NCI-H1092 treated with DMSO at 0.1 percent for 48 hours (cell line): ENCODE measurements at regions not wholly inside any gene's neighbourhood (a gene's known extent, or its start where the extent isn't known, plus 50 kb on each side); places are given as distances from the start of the nearest gene placed in this dataset.
"Not testable (repeated sequence)": the region's sequence is repeated elsewhere in the genome, so short reads cannot be mapped to it uniquely, and the experiment has no call there.

Experiments
- DNase-seq: peaks from one replicate; lab custom pipeline; 2025; lab: John Stamatoyannopoulos, UW

DNA sequence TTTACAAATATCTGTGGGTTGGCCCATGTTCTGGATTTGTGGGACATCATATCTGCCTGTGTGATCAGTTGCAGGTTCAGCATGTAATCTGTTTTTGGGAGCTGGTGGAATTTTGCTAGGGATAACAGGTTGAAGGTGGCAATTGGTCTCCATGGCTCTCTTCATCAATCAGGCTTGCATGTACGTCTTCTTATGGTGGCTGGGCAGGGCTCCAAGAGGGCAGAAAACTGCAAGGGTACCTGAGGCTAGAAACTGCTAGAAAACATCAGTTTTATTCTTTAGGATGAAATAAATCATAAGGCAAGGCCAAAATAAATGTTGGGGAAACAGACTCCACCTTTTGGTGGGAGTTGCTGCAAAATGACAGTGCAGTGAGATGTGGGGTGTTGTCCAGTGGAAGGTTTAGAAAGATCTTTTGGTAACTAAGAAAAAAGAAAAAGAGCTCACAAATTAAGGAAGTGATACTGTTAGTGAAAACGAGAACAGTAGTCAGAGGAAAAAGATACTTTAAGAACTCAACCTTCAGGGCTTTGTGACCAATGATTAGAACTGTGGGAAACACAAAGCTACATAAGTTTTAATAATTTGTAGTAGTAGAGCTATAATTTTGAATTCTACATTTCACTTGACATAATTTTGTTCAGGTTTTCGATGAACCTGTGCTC, 300.7 kb upstream of the IZUMO3 start:
- DNase-seq, result no peak

DNA sequence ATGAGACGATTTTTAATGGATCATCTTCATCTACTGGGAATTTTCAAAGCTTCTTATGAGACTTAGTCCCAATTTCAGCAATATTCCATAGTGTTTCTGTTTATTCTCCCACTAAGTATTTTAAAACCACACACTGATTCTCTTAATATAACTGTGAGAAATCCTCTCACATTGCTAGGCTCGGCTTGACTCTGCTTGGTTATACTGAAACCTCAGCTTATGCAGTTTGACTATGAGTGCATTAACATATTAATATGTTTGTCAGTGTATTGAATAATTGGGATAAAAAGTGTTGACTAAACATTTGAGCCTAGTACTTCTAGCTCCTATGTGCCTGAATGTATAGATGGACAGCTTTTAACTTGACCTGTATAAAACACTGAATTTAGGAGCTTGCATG, 298.5 kb upstream of the IZUMO3 start:
- DNase-seq, result no peak

GRCh38 chr9:24841993-24842392, 296.3 kb upstream of the IZUMO3 start:
- DNase-seq, result no peak

DNA sequence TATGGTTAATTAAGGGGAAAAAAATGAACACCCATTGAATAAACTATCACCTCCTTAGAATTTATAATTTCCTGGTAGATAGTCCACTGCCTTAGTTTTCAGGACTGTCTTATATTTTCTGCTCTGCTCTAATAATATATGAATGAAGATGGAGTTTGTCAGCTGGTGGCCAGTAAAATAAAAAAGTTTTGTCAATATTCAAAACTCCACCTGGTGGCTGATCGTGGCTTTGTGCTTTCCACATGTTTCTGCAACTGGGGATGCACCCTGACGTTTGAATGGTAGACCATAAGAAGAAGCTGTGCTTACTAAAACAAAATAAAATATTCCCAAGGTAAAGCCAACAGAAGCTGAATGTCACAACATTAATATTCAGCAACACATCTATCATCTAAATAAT, 286.6 kb upstream of the IZUMO3 start:
- DNase-seq, result no peak

GRCh38 chr9:24828687-24829086, 283.0 kb upstream of the IZUMO3 start:
- no peak for DNase-seq

- DNase-seq, result no peak
These were observed 278.9 kb upstream of the IZUMO3 start for GRCh38 chr9:24824607-24825006.

GRCh38 chr9:24820196-24820595, 274.5 kb upstream of the IZUMO3 start:
- no peak for DNase-seq

GRCh38 chr9:24817756-24818155, 272.1 kb upstream of the IZUMO3 start:
- DNase-seq, result no peak

- DNase-seq, result no peak
These were observed 270.3 kb upstream of the IZUMO3 start for GRCh38 chr9:24816006-24816405.

- no peak for DNase-seq
These were observed 255.6 kb upstream of the IZUMO3 start for GRCh38 chr9:24801344-24801743.

DNA sequence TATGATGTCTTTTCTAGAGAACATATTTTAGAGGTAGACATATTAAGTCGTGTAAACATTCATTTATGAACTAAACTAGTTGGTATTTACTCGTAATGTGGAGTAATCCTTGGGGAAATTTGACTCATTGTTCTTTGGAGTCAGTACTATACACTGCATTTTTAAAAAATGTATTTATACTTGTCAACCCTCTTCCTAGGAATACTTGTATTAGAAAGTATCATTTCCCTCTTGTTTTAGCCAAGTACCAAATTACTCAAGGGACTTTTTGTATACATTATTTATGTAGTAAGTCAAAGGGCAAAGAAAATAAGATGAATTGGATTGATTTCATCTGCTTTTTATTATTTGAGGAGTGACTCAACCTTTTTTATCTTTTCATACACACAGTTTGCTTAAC, 248.1 kb upstream of the IZUMO3 start:
- no peak for DNase-seq

DNA sequence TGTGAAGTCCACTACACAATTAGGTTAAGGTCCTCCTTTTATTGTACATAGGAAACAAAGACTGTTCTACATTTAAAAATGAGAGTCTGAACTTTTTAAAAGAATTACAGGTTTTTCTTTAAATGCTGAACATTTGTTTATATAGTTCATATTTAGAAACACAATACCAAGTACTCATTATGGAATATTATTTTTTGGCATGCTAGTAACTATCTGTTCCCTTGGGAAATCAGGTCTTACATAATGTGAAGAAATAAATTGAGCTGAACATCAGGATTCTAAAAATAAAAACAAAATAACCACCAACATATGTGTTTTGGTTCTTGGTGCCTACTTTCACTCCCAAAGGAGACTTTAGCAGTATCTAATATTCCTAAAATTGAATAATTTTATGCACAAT, 230.5 kb upstream of the IZUMO3 start:
- no peak for DNase-seq

DNA sequence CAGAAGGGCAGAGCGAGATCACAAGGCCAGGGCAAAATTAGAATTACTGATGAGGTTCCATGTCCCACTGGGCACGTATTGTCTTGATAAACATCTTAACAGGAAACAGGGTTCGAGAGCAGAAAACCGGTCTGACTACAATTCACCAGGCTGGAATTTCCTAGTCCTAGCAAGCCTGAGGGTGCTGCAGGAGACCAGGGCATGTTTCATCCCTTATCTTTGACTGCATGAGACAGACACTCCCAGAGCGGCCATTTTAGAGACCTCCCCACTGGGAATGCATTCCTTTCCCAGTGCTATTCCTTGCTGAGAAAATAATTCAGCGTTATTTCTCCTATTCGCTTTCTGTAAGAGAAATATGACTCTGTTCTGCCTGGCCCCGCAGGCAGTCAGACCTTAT, 228.5 kb upstream of the IZUMO3 start:
- not testable (repeated sequence) for DNase-seq

DNA sequence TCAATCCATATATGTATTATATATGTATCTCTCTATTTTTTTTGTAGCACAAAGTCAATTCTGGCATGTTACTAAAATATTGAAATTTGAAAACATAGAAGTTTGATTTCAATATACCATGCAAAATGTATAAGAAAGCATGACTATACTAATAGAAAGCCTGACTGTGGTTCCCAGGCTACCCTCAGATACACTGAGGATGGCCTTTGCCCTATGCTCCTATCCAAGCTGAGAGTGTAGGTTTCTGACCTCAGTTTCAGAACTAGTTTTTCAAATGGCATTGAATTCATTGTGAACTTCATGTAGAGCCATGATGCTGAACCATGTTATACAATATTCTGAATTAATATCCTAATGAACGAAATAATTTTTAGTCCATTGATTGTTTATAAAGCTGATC, 220.4 kb upstream of the IZUMO3 start:
- no peak for DNase-seq

DNA sequence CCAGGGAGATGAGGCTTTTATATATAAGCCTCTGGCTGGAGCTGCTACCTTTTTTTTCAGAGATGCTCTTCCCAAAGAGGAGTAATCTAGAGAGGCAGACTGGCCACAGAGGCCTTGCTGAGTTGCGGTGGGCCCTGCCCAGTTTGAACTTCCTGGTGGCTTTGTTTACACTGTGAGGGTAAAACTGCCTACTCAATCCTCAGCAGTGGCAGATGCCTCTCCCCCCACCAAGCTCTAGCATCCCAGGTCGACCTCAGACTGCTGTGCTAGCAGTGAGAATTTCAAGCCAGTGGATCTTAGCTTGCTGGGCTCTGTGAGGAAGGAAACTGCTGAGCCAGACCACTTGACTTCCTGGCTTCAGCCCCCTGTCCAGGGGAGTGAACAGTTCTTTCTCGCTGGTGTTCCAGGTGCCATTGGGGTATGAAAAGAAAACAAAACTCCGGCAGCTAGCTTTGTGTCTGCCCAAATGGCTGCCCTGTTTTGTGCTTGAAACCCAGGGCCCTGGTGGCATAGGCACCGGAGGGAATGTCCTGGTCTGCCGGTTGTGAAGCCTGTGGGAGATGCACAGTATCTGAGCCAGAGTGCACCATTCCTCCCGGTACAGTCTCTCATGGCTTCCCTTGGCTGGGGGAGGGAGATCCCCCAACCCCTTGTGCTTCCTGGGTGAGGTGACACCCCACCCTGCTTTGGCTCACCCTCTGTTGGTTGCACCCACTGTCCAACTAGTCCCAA, 219.5 kb upstream of the IZUMO3 start:
- no peak for DNase-seq

- DNase-seq, result no peak
These were observed 192.8 kb upstream of the IZUMO3 start for GRCh38 chr9:24738421-24738961.

- no peak for DNase-seq
These were observed 186.1 kb upstream of the IZUMO3 start for GRCh38 chr9:24731754-24732153.

DNA sequence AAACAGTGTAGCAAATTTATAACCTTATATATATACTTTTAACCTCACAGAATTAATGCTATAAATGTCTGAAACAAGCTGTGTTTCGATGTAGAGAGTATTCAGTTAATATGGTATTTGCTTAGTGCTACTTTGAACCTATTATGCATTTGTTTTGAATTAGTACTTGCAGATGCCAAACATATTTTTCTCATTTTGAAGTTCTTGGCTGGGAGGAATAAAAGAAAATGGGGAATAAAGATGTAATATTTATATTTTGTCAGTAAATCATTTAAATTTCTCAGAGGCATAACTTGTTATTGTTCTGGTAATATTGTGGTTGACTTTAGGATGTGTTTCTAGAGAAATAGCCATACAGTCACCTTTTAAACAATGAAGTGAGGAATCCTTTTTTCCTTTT, 175.9 kb upstream of the IZUMO3 start:
- DNase-seq, result no peak

DNA sequence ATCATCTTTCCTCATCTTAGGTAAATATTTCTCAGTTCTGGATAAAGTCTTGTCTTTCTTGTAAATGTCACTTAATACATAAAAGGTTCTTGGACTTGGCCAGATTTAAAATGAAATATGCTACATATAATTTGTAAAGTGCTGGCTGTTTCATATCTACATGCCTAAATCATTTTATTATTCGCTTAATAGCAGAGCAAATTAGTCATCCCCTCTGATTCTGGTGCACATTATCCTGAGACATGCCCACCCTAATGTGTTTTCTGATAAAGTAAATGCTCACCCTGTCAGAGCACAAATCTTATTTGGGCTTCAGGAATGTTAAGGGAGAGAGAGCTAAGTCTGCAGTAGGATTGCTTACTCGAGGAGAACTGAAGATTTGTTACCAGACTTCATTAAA, 166.5 kb upstream of the IZUMO3 start:
- DNase-seq, result no peak

GRCh38 chr9:24708814-24709213, 163.1 kb upstream of the IZUMO3 start:
- no peak for DNase-seq

DNA sequence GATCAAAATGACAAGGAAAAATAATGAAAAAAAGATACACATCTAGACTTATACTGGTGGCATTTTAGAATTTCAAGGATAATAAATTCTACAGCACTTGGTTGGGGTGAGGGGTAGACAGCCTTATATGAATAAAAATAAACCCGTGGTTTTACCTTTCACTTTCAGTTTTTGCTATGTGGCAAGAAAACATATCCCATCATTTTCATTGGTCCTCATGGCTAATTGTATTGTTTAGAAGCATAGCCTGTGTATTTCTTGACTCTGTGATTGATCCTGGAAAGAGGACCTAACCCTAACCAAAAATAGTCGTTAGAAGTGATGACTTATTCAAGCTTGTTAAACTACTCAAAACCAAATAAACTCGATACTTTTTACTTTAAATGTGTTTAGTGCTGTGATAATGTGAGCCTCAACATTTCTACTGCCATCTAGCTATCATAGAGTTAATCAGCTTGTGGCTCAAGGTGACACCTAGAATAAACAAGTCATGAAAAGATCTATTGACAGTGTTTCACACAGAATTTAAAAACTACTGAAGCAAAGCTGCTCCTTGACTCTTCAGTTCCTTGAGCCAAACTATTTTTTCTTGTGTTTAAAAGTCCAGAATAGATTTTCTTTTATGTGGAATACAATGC, 153.3 kb upstream of the IZUMO3 start:
- no peak for DNase-seq

DNA sequence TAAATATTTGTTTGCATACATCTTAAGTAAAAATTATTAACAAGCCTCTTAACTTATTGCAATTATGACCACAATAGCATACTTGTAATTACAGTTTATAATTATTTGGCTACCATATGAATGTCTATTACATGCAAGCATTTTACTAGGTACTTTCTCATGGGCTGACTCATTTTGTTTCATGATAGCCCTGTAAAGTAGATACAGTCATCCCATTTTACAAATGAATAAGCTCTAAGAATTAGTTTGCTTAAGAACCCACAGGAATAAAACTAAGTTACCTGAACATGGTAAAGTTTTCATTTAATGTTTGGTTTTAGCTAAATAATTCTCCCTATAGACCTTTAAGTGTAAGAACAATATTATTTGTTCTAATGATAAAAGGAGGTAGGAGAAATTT, 126.6 kb upstream of the IZUMO3 start:
- DNase-seq, result no peak

DNA sequence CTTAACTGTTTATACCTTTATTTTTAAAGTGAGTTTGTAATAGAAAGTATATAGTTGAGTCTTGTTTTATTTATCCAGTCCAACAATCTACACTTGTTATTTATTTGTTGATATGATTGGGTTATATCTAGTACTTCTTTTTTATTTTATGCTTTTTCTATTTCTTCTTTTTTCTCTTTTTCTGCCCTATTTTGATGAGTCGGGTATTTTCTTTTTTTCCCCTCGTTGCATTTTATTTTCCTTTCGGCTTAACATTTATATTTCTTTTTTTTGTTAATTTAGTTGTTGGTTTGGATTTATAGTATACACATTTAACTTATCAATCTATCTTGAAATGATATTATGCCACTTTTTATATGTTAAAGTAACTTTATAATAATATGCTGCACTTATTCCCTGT, 111.7 kb upstream of the IZUMO3 start:
- no peak for DNase-seq
